ENCODE measurements at regions not wholly inside any gene's neighbourhood (a gene's known extent, or its start where the extent isn't known, plus 50 kb on each side); places are given as distances from the start of the nearest gene placed in this dataset.

- no peak for DNase-seq
These were observed 195.5 kb downstream of the PHETA1 start for GRCh38 chr12:111173391-111173790.

GRCh38 chr12:111172786-111173185 lies 196.1 kb downstream of the PHETA1 start:
- DNase-seq = no peak

- DNase-seq = no peak
These were observed 197.1 kb downstream of the PHETA1 start for GRCh38 chr12:111171832-111172231.

GRCh38 chr12:111171345-111171744 lies 197.6 kb downstream of the PHETA1 start:
- DNase-seq = no peak

GRCh38 chr12:111170543-111170942 lies 198.4 kb downstream of the PHETA1 start:
- DNase-seq = no peak

GRCh38 chr12:111169456-111169855 lies 199.4 kb downstream of the PHETA1 start:
- no peak for DNase-seq

GRCh38 chr12:111169032-111169431 lies 199.9 kb downstream of the PHETA1 start:
- DNase-seq = no peak

- DNase-seq = no peak
These were observed 200.6 kb downstream of the PHETA1 start for GRCh38 chr12:111168009-111168900.

- DNase-seq = no peak
These were observed 201.9 kb downstream of the PHETA1 start for GRCh38 chr12:111166779-111167540.

- DNase-seq = no peak
These were observed 203.9 kb downstream of the PHETA1 start for GRCh38 chr12:111164833-111165525.

- no peak for DNase-seq
These were observed 205.5 kb downstream of the PHETA1 start for GRCh38 chr12:111163422-111163821.

GRCh38 chr12:111161898-111162297 lies 207.0 kb downstream of the PHETA1 start:
- DNase-seq = no peak

GRCh38 chr12:111160350-111161241 lies 208.3 kb downstream of the PHETA1 start:
- DNase-seq = no peak

GRCh38 chr12:111158992-111159391 lies 209.9 kb downstream of the PHETA1 start:
- DNase-seq = no peak

- no peak for DNase-seq
These were observed 211.4 kb downstream of the PHETA1 start for GRCh38 chr12:111157486-111157885.

- no peak for DNase-seq
These were observed 212.6 kb downstream of the PHETA1 start for GRCh38 chr12:111156304-111156703.

GRCh38 chr12:111155521-111155920 lies 213.4 kb downstream of the PHETA1 start:
- DNase-seq = no peak

- no peak for DNase-seq
These were observed 213.9 kb downstream of the PHETA1 start for GRCh38 chr12:111155020-111155419.

GRCh38 chr12:111154147-111154834 lies 214.6 kb downstream of the PHETA1 start:
- no peak for DNase-seq

- DNase-seq = no peak
These were observed 216.3 kb downstream of the PHETA1 start for GRCh38 chr12:111152561-111152960.
